Nephron (organoid): ENCODE measurements at regions not wholly inside any gene's neighbourhood (a gene's known extent, or its start where the extent isn't known, plus 50 kb on each side); places are given as distances from the start of the nearest gene placed in this dataset.

ENCODE experiments used
- H3K27ac Mint-ChIP-seq, 3 experiments: 2 replicates each; pipeline ENCODE4 v1.8.0; 2020; ENCODE audit warnings: mixed read lengths in 3 of 3, mild to moderate bottlenecking in 2 of 3, moderate library complexity in 1 of 3
- H3K27me3 Mint-ChIP-seq: 2 replicates; pipeline ENCODE4 v1.8.0; 2021; ENCODE audit warnings: low read depth, mild to moderate bottlenecking, moderate library complexity, mixed read lengths
- H3K36me3 Mint-ChIP-seq: 2 replicates; pipeline ENCODE4 v1.8.0; 2020; ENCODE audit warnings: low read depth, mixed read lengths
- H3K4me1 Mint-ChIP-seq: 2 replicates; pipeline ENCODE4 v1.8.0; 2020; ENCODE audit warnings: mixed read lengths
- H3K4me3 Mint-ChIP-seq, 3 experiments: 2 replicates each; pipeline ENCODE4 v1.8.0; 2020; ENCODE audit warnings: mild to moderate bottlenecking in 3 of 3, mixed read lengths in 3 of 3, moderate library complexity in 2 of 3
- H3K9me3 Mint-ChIP-seq: 2 replicates; pipeline ENCODE4 v1.8.0; 2020; ENCODE audit warnings: mixed read lengths
- CTCF ChIP-seq, 3 experiments: fragments of 200-600 bp; sonication (generic); IDR thresholded peaks; one replicate each; pipeline ENCODE4 v1.5.0; 2021; ENCODE audit warnings: antibody characterized with exemption in 3 of 3; ENCODE audit not compliant: unreplicated experiment in 3 of 3

DNA sequence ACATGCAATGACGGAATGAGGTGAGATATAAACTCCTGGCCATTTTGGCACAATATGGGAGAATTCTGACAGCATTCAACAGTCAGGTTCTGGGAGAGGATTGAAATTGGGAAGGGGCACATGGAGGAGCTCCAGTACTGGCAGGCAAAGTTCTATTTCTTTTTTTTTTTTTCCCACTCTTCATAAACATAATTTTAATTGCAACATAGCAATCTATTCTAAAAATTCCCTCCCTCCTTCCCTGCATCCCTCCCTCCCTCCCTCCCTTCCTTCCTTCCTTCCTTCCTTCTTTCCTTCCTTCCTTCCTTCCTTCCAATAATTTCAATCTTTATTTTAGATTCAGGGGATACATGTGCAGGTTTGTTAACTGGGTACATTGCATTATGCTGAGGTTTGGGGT, 93.2 kb downstream of the PTCSC3 start:
- Mint-ChIP-seq H3K36me3 (no peaks in the 10 kb centered on the region), H3K27me3 (peaks cover 9% of the 10 kb centered on the region), H3K4me1 (no peaks in the 10 kb centered on the region), H3K27ac (no peak overlapping the region), H3K4me3 (no peak overlapping the region), H3K9me3 (peaks cover 4% of the 10 kb centered on the region)
- no peak for TF ChIP-seq CTCF (IDR thresholded peaks at IDR 0.05; ENCODE audit: unreplicated experiment in 3 of 3)

DNA sequence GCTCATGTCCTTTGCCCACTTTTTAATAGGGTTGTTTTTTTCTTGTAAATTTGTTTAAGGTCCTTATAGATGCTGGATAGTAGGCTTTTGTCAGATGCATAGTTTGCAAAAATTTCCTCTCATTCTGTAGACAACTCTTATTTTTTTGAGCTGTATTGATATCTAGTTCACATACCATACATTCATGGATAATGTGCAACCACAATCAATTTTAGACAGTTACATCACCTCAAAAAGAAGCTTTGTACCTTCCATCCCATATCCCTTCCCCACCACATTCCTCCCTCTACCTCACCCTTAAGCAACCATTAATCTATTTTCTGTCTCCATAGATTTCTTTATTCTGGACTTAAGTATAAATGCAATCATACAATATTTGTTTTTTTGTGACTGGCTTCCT, 98.4 kb downstream of the PTCSC3 start:
- no peaks in the 10 kb centered on the region for H3K4me1 Mint-ChIP-seq
- no peaks in the 10 kb centered on the region for H3K36me3 Mint-ChIP-seq
- no peak for TF ChIP-seq CTCF (IDR thresholded peaks at IDR 0.05; ENCODE audit: unreplicated experiment in 3 of 3)
- peaks cover 15% of the 10 kb centered on the region for H3K27me3 Mint-ChIP-seq
- peaks cover 7% of the 10 kb centered on the region for H3K9me3 Mint-ChIP-seq
- H3K4me3 Mint-ChIP-seq: no peak overlapping the region
- no peak overlapping the region for H3K27ac Mint-ChIP-seq

DNA sequence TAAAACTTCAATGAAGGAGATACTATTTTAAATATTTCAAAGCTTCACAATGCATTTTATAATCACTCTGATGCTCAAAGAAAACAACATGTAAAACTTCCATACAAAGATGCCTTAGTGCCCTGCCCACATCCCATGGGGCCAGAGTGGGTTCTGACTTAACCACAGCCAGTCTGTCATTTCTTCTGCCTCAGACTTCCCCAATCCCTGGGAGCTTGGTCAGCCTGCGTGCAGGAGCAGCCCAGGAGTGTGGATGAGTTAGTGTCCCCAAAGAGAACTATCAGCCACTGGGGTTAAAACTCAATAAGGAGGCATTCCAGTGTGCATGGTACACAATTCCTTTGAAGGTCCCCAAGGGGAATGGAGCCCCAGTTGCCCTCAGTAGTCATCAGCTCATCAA, 100.3 kb downstream of the PTCSC3 start:
- no peak overlapping the region for H3K27ac Mint-ChIP-seq
- H3K36me3 Mint-ChIP-seq: no peaks in the 10 kb centered on the region
- H3K4me3 Mint-ChIP-seq: no peak overlapping the region
- H3K9me3 Mint-ChIP-seq: peaks cover 7% of the 10 kb centered on the region
- no peaks in the 10 kb centered on the region for H3K4me1 Mint-ChIP-seq
- TF ChIP-seq CTCF (IDR thresholded peaks at IDR 0.05; ENCODE audit: unreplicated experiment in 3 of 3): no peak
- H3K27me3 Mint-ChIP-seq: peaks cover 11% of the 10 kb centered on the region

GRCh38 chr14:36075203-36075602, 101.3 kb downstream of the PTCSC3 start:
- H3K27me3 Mint-ChIP-seq: peaks cover 8% of the 10 kb centered on the region
- no peak overlapping the region for H3K4me3 Mint-ChIP-seq
- no peaks in the 10 kb centered on the region for H3K4me1 Mint-ChIP-seq

DNA sequence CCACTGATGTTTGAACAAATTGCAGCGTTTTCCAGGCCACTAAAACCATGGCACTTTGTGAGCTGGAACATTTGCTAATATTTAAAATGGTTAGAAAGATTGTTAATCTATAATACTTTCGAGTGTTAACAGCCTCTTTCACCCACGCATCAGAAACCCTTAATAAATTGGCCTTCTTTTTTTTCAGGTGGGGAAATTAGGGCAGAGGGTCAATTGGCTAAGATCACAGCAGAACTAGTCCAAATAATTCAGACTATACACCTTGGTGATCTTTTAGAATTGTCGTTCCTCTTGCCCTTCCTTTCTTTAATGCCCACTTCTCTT, 105.8 kb downstream of the PTCSC3 start:
- H3K27me3 Mint-ChIP-seq: peaks cover 21% of the 10 kb centered on the region
- H3K27ac Mint-ChIP-seq: no peak overlapping the region
- no peak overlapping the region for H3K4me3 Mint-ChIP-seq
- TF ChIP-seq CTCF (IDR thresholded peaks at IDR 0.05; ENCODE audit: unreplicated experiment in 3 of 3): no peak
- no peaks in the 10 kb centered on the region for H3K36me3 Mint-ChIP-seq
- H3K9me3 Mint-ChIP-seq: no peaks in the 10 kb centered on the region
- H3K4me1 Mint-ChIP-seq: no peaks in the 10 kb centered on the region

More at GRCh38 chr14:36075203-36075602, 101.3 kb downstream of the PTCSC3 start:
- H3K9me3 Mint-ChIP-seq: peaks cover 7% of the 10 kb centered on the region
- TF ChIP-seq CTCF (IDR thresholded peaks at IDR 0.05; ENCODE audit: unreplicated experiment in 3 of 3): no peak
- no peak overlapping the region for H3K27ac Mint-ChIP-seq
- H3K36me3 Mint-ChIP-seq: no peaks in the 10 kb centered on the region

DNA sequence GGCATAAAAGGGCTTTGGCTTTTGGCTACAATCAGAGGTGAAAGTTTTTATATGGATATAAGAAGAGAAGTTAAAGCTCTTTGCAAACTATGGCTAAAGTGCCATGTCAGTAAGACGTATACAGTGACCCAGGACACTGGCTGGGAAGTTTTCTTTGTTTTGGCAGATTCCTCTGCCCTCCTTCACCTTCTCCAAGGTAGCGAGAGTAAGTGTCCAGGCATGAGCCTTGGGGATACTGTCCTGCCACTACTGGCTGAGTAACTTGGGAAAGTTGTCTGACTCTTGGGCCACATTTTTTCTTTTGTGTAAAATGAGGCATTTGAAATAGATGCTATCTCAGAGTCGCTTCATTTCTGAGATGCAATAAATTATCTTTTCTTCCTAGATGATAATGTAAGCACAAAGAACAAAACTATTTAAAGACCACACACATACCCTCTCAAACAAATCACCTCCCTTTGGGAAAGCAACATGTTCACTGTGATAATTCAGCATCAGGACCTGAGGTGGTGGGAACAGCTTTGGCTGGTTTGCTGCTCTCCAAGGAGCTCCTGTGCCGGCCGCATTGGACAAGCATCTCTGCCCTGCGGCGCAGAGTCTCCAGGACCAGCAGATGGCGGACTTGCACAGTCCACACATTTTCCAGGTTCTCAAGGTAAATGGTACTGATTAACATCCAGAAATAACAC, 106.3 kb downstream of the PTCSC3 start:
- peak; percentile 80 to 90 (median 82) for TF ChIP-seq CTCF (IDR thresholded peaks at IDR 0.05; ENCODE audit: unreplicated experiment in 3 of 3)
- Mint-ChIP-seq H3K27me3 (peaks cover 16% of the 10 kb centered on the region), H3K4me1 (no peaks in the 10 kb centered on the region), H3K36me3 (no peaks in the 10 kb centered on the region), H3K27ac (no peak overlapping the region), H3K4me3 (no peak overlapping the region), H3K9me3 (no peaks in the 10 kb centered on the region)
